ENCODE measurements at regions not wholly inside any gene's neighbourhood (a gene's known extent, or its start where the extent isn't known, plus 50 kb on each side); places are given as distances from the start of the nearest gene placed in this dataset.

GRCh38 chr3:59460068-59460467 lies 410.2 kb upstream of the CFAP20DC start:
- no peak for TF ChIP-seq CTCF (IDR thresholded peaks at IDR 0.05; ENCODE audit: insufficient read depth, low read depth, low read length, missing control alignments)
- H3K4me3 ChIP-seq (ENCODE audit: low read length): no peak overlapping the region
- DNase-seq (ENCODE audit: low read depth): no peak

- TF ChIP-seq CTCF (IDR thresholded peaks at IDR 0.05; ENCODE audit: insufficient read depth, low read depth, low read length, missing control alignments): no peak
- H3K4me3 ChIP-seq (ENCODE audit: low read length): no peak overlapping the region
These were observed 407.1 kb upstream of the CFAP20DC start for GRCh38 chr3:59456852-59457485.

GRCh38 chr3:59451800-59452746 lies 402.2 kb upstream of the CFAP20DC start:
- no peak for TF ChIP-seq CTCF (IDR thresholded peaks at IDR 0.05; ENCODE audit: insufficient read depth, low read depth, low read length, missing control alignments)
- H3K4me3 ChIP-seq (ENCODE audit: low read length): no peak overlapping the region
- peak; percentile 41 for DNase-seq (ENCODE audit: low read depth)

More at GRCh38 chr3:59456852-59457485, 407.1 kb upstream of the CFAP20DC start:
- DNase-seq (ENCODE audit: low read depth): peak; percentile 15

- peak; percentile 90 for DNase-seq (ENCODE audit: low read depth)
- H3K4me3 ChIP-seq (ENCODE audit: low read length): no peak overlapping the region
- no peak for TF ChIP-seq CTCF (IDR thresholded peaks at IDR 0.05; ENCODE audit: insufficient read depth, low read depth, low read length, missing control alignments)
These were observed 401.3 kb upstream of the CFAP20DC start for GRCh38 chr3:59450946-59451763.

GRCh38 chr3:59450437-59450836 lies 400.6 kb upstream of the CFAP20DC start:
- DNase-seq (ENCODE audit: low read depth): no peak
- no peak for TF ChIP-seq CTCF (IDR thresholded peaks at IDR 0.05; ENCODE audit: insufficient read depth, low read depth, low read length, missing control alignments)
- no peak overlapping the region for H3K4me3 ChIP-seq (ENCODE audit: low read length)

GRCh38 chr3:59446775-59447465 lies 397.1 kb upstream of the CFAP20DC start:
- peak; percentile 36 for DNase-seq (ENCODE audit: low read depth)
- no peak for TF ChIP-seq CTCF (IDR thresholded peaks at IDR 0.05; ENCODE audit: insufficient read depth, low read depth, low read length, missing control alignments)
- H3K4me3 ChIP-seq (ENCODE audit: low read length): no peak overlapping the region
